IMR-90 (cell line): ENCODE measurements at regions not wholly inside any gene's neighbourhood (a gene's known extent, or its start where the extent isn't known, plus 50 kb on each side); places are given as distances from the start of the nearest gene placed in this dataset.

Experiments used
- ATAC-seq: fragments of 200-7000 bp; cut with Tn5 transposase; 2 replicates; pipeline ENCODE4 v1.9.1; 2020; ENCODE audit warnings: low read depth, mild to moderate bottlenecking, moderate library complexity
- BruUV-seq: library from RNA; stranded (reverse); fragments of 400-500 nt; replicated peaks from 2 replicates; lab custom pipeline; 2021; lab: Mats Ljungman, UMichigan
- CTCF ChIA-PET: fragments of 300-600 bp; formaldehyde crosslinking; extraction: SDS; loops from one replicate; lab custom pipeline; 2021; ENCODE audit warnings: antibody characterized with exemption; lab: Yijun Ruan, JAX
- POLR2A ChIA-PET: fragments of 300-600 bp; sonication (Branson Sonifier 250); formaldehyde crosslinking; loops from one replicate; lab custom pipeline; 2022; ENCODE audit warnings: antibody characterized with exemption; ENCODE audit not compliant: unreplicated experiment; lab: Charles Lee
- DNase-seq: peaks from one replicate; pipeline ENCODE4 v3.0.0; 2013
- H2AFZ ChIP-seq: replicated peaks from 2 replicates; pipeline ENCODE3; 2013; ENCODE audit warnings: low read length, mild to moderate bottlenecking; ENCODE audit not compliant: poor library complexity
- H2AK5ac ChIP-seq: 2 replicates; pipeline ENCODE4 v1.6.1; 2013; ENCODE audit warnings: low read depth, low read length, inconsistent platforms
- H2AK9ac ChIP-seq: replicated peaks from 2 replicates; pipeline ENCODE3; 2013; ENCODE audit warnings: mild to moderate bottlenecking, low read depth, low read length, moderate library complexity; ENCODE audit not compliant: poor library complexity
- H2BK120ac ChIP-seq: 2 replicates; pipeline ENCODE4 v1.6.1; 2013; ENCODE audit warnings: low read depth, low read length, inconsistent platforms
- H2BK15ac ChIP-seq: 3 replicates; pipeline ENCODE4 v1.6.1; 2013; ENCODE audit warnings: low read depth, low read length, inconsistent platforms
- H2BK20ac ChIP-seq: 2 replicates; pipeline ENCODE4 v1.6.1; 2013; ENCODE audit warnings: low read depth, mild to moderate bottlenecking, inconsistent platforms, low read length, moderate library complexity
- H2BK5ac ChIP-seq: 2 replicates; pipeline ENCODE4 v1.6.1; 2013; ENCODE audit warnings: mild to moderate bottlenecking, low read depth, low read length, inconsistent platforms; ENCODE audit not compliant: poor library complexity, severe bottlenecking
- H3K14ac ChIP-seq: replicated peaks from 2 replicates; pipeline ENCODE4 v1.6.1; 2013; ENCODE audit warnings: low read depth, low read length, inconsistent platforms
- H3K18ac ChIP-seq: 2 replicates; pipeline ENCODE4 v1.6.1; 2013; ENCODE audit warnings: low read depth, low read length, control low read depth
- H3K23ac ChIP-seq: 2 replicates; pipeline ENCODE4 v1.6.1; 2013; ENCODE audit warnings: low read depth, low read length, inconsistent platforms
- H3K27ac ChIP-seq: 2 replicates; pipeline ENCODE4 v1.5.1; 2013; ENCODE audit warnings: mild to moderate bottlenecking, control low read depth, low read length; ENCODE audit not compliant: insufficient read depth
- H3K27me3 ChIP-seq: 2 replicates; pipeline ENCODE4 v1.6.1; 2013; ENCODE audit warnings: low read length; ENCODE audit not compliant: control insufficient read depth, insufficient read depth
- H3K36me3 ChIP-seq: 2 replicates; pipeline ENCODE4 v1.6.1; 2013; ENCODE audit warnings: low read length, mixed read lengths; ENCODE audit not compliant: control insufficient read depth, insufficient read depth
- H3K4ac ChIP-seq: 2 replicates; pipeline ENCODE4 v1.6.1; 2013; ENCODE audit warnings: low read depth, low read length, inconsistent platforms
- H3K4me1 ChIP-seq: 2 replicates; pipeline ENCODE4 v1.6.1; 2013; ENCODE audit warnings: low read length, mixed read lengths; ENCODE audit not compliant: control insufficient read depth, insufficient read depth
- H3K4me2 ChIP-seq: 2 replicates; pipeline ENCODE4 v1.6.1; 2013; ENCODE audit warnings: low read depth, mild to moderate bottlenecking, control low read depth, low read length, moderate library complexity
- H3K4me3 ChIP-seq: 2 replicates; pipeline ENCODE4 v1.5.1; 2013; ENCODE audit warnings: low read depth, mild to moderate bottlenecking, control low read depth, low read length, moderate library complexity; ENCODE audit not compliant: insufficient read depth
- H3K56ac ChIP-seq: 2 replicates; pipeline ENCODE4 v1.6.1; 2013; ENCODE audit warnings: low read length, inconsistent platforms; ENCODE audit not compliant: insufficient read depth; ENCODE audit errors: extremely low read depth
- H3K79me1 ChIP-seq, 2 experiments: 2 replicates each; pipeline ENCODE4 v1.6.1; 2013; ENCODE audit warnings: low read length in 2 of 2, inconsistent platforms in 1 of 2, low read depth in 1 of 2
- H3K9ac ChIP-seq: 2 replicates; pipeline ENCODE4 v1.6.1; 2013; ENCODE audit warnings: low read depth, low read length, control low read depth
- H3K9me1 ChIP-seq: 2 replicates; pipeline ENCODE4 v1.6.1; 2013; ENCODE audit warnings: low read length, inconsistent platforms; ENCODE audit not compliant: insufficient read depth
- H3K9me3 ChIP-seq: 2 replicates; pipeline ENCODE4 v1.6.1; 2013; ENCODE audit warnings: low read length; ENCODE audit not compliant: control insufficient read depth, insufficient read depth
- H4K20me1 ChIP-seq: 2 replicates; pipeline ENCODE4 v1.6.1; 2013; ENCODE audit warnings: low read length, inconsistent platforms; ENCODE audit not compliant: insufficient read depth
- H4K5ac ChIP-seq: 2 replicates; pipeline ENCODE4 v1.6.1; 2013; ENCODE audit warnings: mild to moderate bottlenecking, low read depth, low read length, control low read depth
- H4K8ac ChIP-seq, 2 experiments: 2 replicates each; pipeline ENCODE4 v1.6.1; 2013; ENCODE audit warnings: low read depth in 2 of 2, low read length in 2 of 2, control low read depth in 1 of 2, inconsistent platforms in 1 of 2
- H4K91ac ChIP-seq: 2 replicates; pipeline ENCODE4 v1.6.1; 2013; ENCODE audit warnings: low read depth, low read length, inconsistent platforms; ENCODE audit not compliant: insufficient read depth
- BHLHE40 ChIP-seq: fragments of 150-350 bp; IDR thresholded peaks from 2 replicates; pipeline ENCODE4 v1.6.1; 2016; ENCODE audit warnings: mild to moderate bottlenecking, low read depth, low read length
- CEBPB ChIP-seq: IDR thresholded peaks from 2 replicates; pipeline ENCODE4 v1.6.1; 2012; ENCODE audit warnings: low read depth, low read length, improper control_type of control experiment
- CHD1 ChIP-seq: IDR thresholded peaks from 2 replicates; pipeline ENCODE4 v1.6.1; 2012; ENCODE audit warnings: low read depth, low read length, improper control_type of control experiment
- CTCF ChIP-seq: conservative IDR thresholded peaks from 2 replicates; pipeline ENCODE4 v1.5.1; 2012; ENCODE audit warnings: mild to moderate bottlenecking, low read depth, low read length, improper control_type of control experiment
- ELK1 ChIP-seq: fragments of 150-350 bp; IDR thresholded peaks from 2 replicates; pipeline ENCODE4 v1.6.1; 2016; ENCODE audit warnings: low read depth, mild to moderate bottlenecking, low read length, moderate library complexity, borderline replicate concordance
- FOS ChIP-seq: fragments of 150-350 bp; IDR thresholded peaks from 2 replicates; pipeline ENCODE4 v1.6.1; 2016; ENCODE audit warnings: low read depth, low read length
- MAZ ChIP-seq: IDR thresholded peaks from 2 replicates; pipeline ENCODE4 v1.6.1; 2012; ENCODE audit warnings: low read depth, mild to moderate bottlenecking, low read length, improper control_type of control experiment, moderate library complexity, borderline replicate concordance
- NFE2L2 ChIP-seq: fragments of 150-350 bp; IDR thresholded peaks from 2 replicates; pipeline ENCODE4 v1.6.1; 2016; ENCODE audit warnings: low read depth, mild to moderate bottlenecking, low read length
- POLR2A ChIP-seq: IDR thresholded peaks from 2 replicates; pipeline ENCODE4 v1.6.1; 2012; ENCODE audit warnings: mild to moderate bottlenecking, low read depth, low read length
- RAD21 ChIP-seq: IDR thresholded peaks from 2 replicates; pipeline ENCODE4 v1.6.1; 2012; ENCODE audit warnings: low read length, improper control_type of control experiment
- RCOR1 ChIP-seq: IDR thresholded peaks from 2 replicates; pipeline ENCODE4 v1.6.1; 2012; ENCODE audit warnings: mild to moderate bottlenecking, low read length, improper control_type of control experiment; ENCODE audit not compliant: insufficient replicate concordance
- RFX5 ChIP-seq: IDR thresholded peaks from 2 replicates; pipeline ENCODE4 v1.8.0; 2012; ENCODE audit warnings: low read depth, mild to moderate bottlenecking, low read length, moderate library complexity
- SMC3 ChIP-seq: fragments of 150-350 bp; IDR thresholded peaks from 2 replicates; pipeline ENCODE4 v1.6.1; 2016; ENCODE audit warnings: low read depth, mild to moderate bottlenecking, antibody characterized with exemption, low read length, moderate library complexity
- USF2 ChIP-seq: fragments of 150-350 bp; IDR thresholded peaks from 2 replicates; pipeline ENCODE4 v1.6.1; 2017; ENCODE audit warnings: mild to moderate bottlenecking, antibody characterized with exemption, low read length, low read depth
- WGBS, 2 experiments: methylation state at CpG; one replicate each; pipeline versions ENCODE4 v1.1.5 to v1.1.7; 2013; ENCODE audit warnings: missing lambda C conversion rate in 2 of 2; ENCODE audit not compliant: insufficient read length in 1 of 2; ENCODE audit errors: extremely low coverage in 2 of 2; 5-methylcytosine and 5-hydroxymethylcytosine counted together
- dilution Hi-C: fragments of 300-500 bp; cut with HindIII; formaldehyde crosslinking; loops from one replicate; pipeline ENCODE4 v1.14.3; 2018; ENCODE audit warnings: low sequenced_read_pairs; ENCODE audit not compliant: unreplicated experiment
- in situ Hi-C: fragments of 300-500 bp; cut with MboI; formaldehyde crosslinking; loops from 3 replicates; pipeline ENCODE4 v1.14.3; 2019; ENCODE audit warnings: low sequenced_read_pairs, inconsistent platforms, mixed read lengths
- intact Hi-C: fragments of 100-400 bp; cut with micrococcal nuclease; formaldehyde crosslinking; loops from 2 replicates; pipeline ENCODE4 v1.10.0; 2022

- TF ChIP-seq RAD21 (no peak), POLR2A (no peak), FOS (no peak), RCOR1 (no peak), RFX5 (no peak), SMC3 (no peak), MAZ (no peak), BHLHE40 (no peak), CTCF (no peak), CHD1 (no peak), NFE2L2 (no peak), USF2 (no peak), CEBPB (no peak), ELK1 (no peak)
- CTCF ChIA-PET, result no interaction called here
- WGBS, 2 experiments, result 7% methylated on average over 3 of the region's 8 CpGs; no CpG with 5 or more reads in 1 of the 2 experiments
- no peak overlapping the region for H4K8ac ChIP-seq
- H3K4me2 ChIP-seq, result no peak overlapping the region
- no peak overlapping the region for H2AK9ac ChIP-seq
- H3K56ac ChIP-seq, result no peak overlapping the region
- intact Hi-C loops (loop anchor here (10.0 kb wide), 1 partner anchor 416 kb away; no protein-coding TSS in a partner anchor), in situ Hi-C loops (loop anchor here (25.0 kb wide), 1 partner anchor 753 kb away; no protein-coding TSS in a partner anchor), dilution Hi-C loops (no loop called here)
- H3K23ac ChIP-seq, result no peak overlapping the region
- H3K9ac ChIP-seq, result no peak overlapping the region
- H4K20me1 ChIP-seq, result no peaks in the 10 kb centered on the region
- no peak overlapping the region for H4K91ac ChIP-seq
- ATAC-seq, result no peak
- H3K9me3 ChIP-seq, result peaks cover 4% of the 10 kb centered on the region; the same call in 1 of the 2 replicates
- no peaks in the 10 kb centered on the region for H3K9me1 ChIP-seq
- no peak overlapping the region for H3K27ac ChIP-seq
- no peaks in the 10 kb centered on the region for H3K4me1 ChIP-seq
- no peak overlapping the region for H3K4me3 ChIP-seq
- H3K4ac ChIP-seq, result no peak overlapping the region
- BruUV-seq, result no TSS peak
- no peaks in the 10 kb centered on the region for H3K79me1 ChIP-seq
- H3K27me3 ChIP-seq, result no peaks in the 10 kb centered on the region
- no peak overlapping the region for H2AFZ ChIP-seq
- H2BK15ac ChIP-seq, result no peak overlapping the region
- POLR2A ChIA-PET, result no interaction called here
- no peak overlapping the region for H2BK120ac ChIP-seq
- no peak overlapping the region for H2BK20ac ChIP-seq
- H3K14ac ChIP-seq, result no peak overlapping the region
- H2BK5ac ChIP-seq, result no peak overlapping the region
- H4K5ac ChIP-seq, result no peak overlapping the region
- no peak for DNase-seq
- H3K36me3 ChIP-seq, result no peaks in the 10 kb centered on the region
- H3K18ac ChIP-seq, result no peak overlapping the region
- H2AK5ac ChIP-seq, result no peak overlapping the region
Measured at GRCh38 chr19:30640252-30640965, 268.2 kb downstream of the ZNF536 start.
